HepG2 (cell line): ENCODE measurements at regions not wholly inside any gene's neighbourhood (a gene's known extent, or its start where the extent isn't known, plus 50 kb on each side); places are given as distances from the start of the nearest gene placed in this dataset.

Experiments
- ATAC-seq: fragments of 200-7000 bp; cut with Tn5 transposase; 3 replicates; pipeline ENCODE4 v1.9.1; 2020; ENCODE audit warnings: mild to moderate bottlenecking, moderate library complexity
- BruUV-seq: library from RNA; stranded (reverse); fragments of 400-500 nt; replicated peaks from 2 replicates; lab custom pipeline; 2021; lab: Mats Ljungman, UMichigan
- CTCF ChIA-PET: fragments of 300-600 bp; formaldehyde crosslinking; extraction: SDS; loops from one replicate; lab custom pipeline; 2021; ENCODE audit warnings: low total read pairs, inconsistent platforms, low intra/inter-chr PET ratio; lab: Yijun Ruan, JAX
- POLR2A ChIA-PET: fragments of 350-600 bp; sonication (Branson Sonifier 250); formaldehyde crosslinking; loops from one replicate; lab custom pipeline; 2020; ENCODE audit warnings: antibody characterized with exemption, inconsistent platforms; lab: Yijun Ruan, JAX
- DNase-seq: peaks from one replicate; pipeline ENCODE4 v3.0.0-alpha.2; 2015; ENCODE audit warnings: low spot score
- FAIRE-seq: peaks from 3 replicates; lab custom pipeline; 2011; peaks lifted over from hg19 to GRCh38; lab: Jason Lieb, UNC
- H2AFZ ChIP-seq: one replicate; pipeline ENCODE4 v1.6.1; 2011; ENCODE audit warnings: low read length, inconsistent platforms
- H3K27ac ChIP-seq: fragments of 300-600 bp; 3 replicates; pipeline ENCODE4 v1.8.0; 2011; ENCODE audit warnings: mixed run types, mild to moderate bottlenecking, mixed read lengths, low read length, inconsistent platforms; ENCODE audit not compliant: insufficient read depth; ENCODE audit errors: extremely low read length
- H3K27me3 ChIP-seq, 2 experiments: fragments of 200-600 bp in 1 of 2; 2 replicates in 1 of 2; 3 replicates in 1 of 2; pipeline versions ENCODE4 v1.6.0 to v1.8.0; 2011; ENCODE audit warnings: low read length in 2 of 2, mild to moderate bottlenecking in 2 of 2, moderate library complexity in 2 of 2, inconsistent platforms in 1 of 2; ENCODE audit not compliant: insufficient read depth in 2 of 2, control insufficient read depth in 1 of 2
- H3K36me3 ChIP-seq, 2 experiments: fragments of 200-600 bp in 1 of 2; replicated peaks in 1 of 2; 2 replicates in 1 of 2; 3 replicates in 1 of 2; pipeline versions ENCODE4 v1.5.1 to v1.8.0; 2011; ENCODE audit warnings: low read length in 2 of 2, inconsistent platforms in 1 of 2; ENCODE audit not compliant: insufficient read depth in 2 of 2, control insufficient read depth in 1 of 2
- H3K4me1 ChIP-seq: 2 replicates; pipeline ENCODE4 v1.5.1; 2012; ENCODE audit warnings: low read length, inconsistent platforms; ENCODE audit not compliant: insufficient read depth
- H3K4me2 ChIP-seq: 2 replicates; pipeline ENCODE4 v1.6.0; 2011; ENCODE audit warnings: low read depth, low read length, inconsistent platforms
- H3K4me3 ChIP-seq, 3 experiments: fragments of 200-600 bp in 1 of 3; sonication (generic), shearing (Covaris generic) in 1 of 3; replicated peaks in 1 of 3; 2 replicates each; pipeline ENCODE4 v1.5.1; 2011 to 2016; ENCODE audit warnings: low read length in 3 of 3, inconsistent platforms in 2 of 3, low read depth in 2 of 3, mild to moderate bottlenecking in 2 of 3, control low read depth in 1 of 3, mixed read lengths in 1 of 3; ENCODE audit not compliant: insufficient read depth in 1 of 3
- H3K79me2 ChIP-seq: one replicate; pipeline ENCODE4 v1.6.1; 2011; ENCODE audit warnings: low read length, inconsistent platforms; ENCODE audit not compliant: insufficient read depth
- H3K9ac ChIP-seq: 2 replicates; pipeline ENCODE4 v1.6.0; 2011; ENCODE audit warnings: mild to moderate bottlenecking, low read depth, low read length, inconsistent platforms; ENCODE audit not compliant: insufficient read depth
- H3K9me3 ChIP-seq: 2 replicates; pipeline ENCODE4 v1.5.1; 2012; ENCODE audit warnings: mild to moderate bottlenecking, low read length
- H4K20me1 ChIP-seq: 2 replicates; pipeline ENCODE4 v1.6.0; 2011; ENCODE audit warnings: inconsistent platforms, mild to moderate bottlenecking, low read length, moderate library complexity; ENCODE audit not compliant: insufficient read depth
- CCAR2 ChIP-seq: fragments of 200-400 bp; formaldehyde crosslinking; optimal IDR thresholded peaks from 2 replicates; pipeline ENCODE3; 2018; ENCODE audit warnings: low read depth, mild to moderate bottlenecking, low read length, moderate library complexity
- DMAP1 ChIP-seq: IDR thresholded peaks from 2 replicates; pipeline ENCODE4 v1.6.1; 2016
- DPF2 ChIP-seq: sonication (generic); formaldehyde crosslinking; IDR thresholded peaks from 2 replicates; pipeline ENCODE4 v1.4.0; 2020; ENCODE audit warnings: mild to moderate bottlenecking, low read depth, missing genetic modification reagents, borderline replicate concordance
- HHEX ChIP-seq: IDR thresholded peaks from 2 replicates; pipeline ENCODE4 v1.6.1; 2016; ENCODE audit warnings: control low read depth
- IKZF1 ChIP-seq: fragments of 450-650 bp; IDR thresholded peaks from 2 replicates; pipeline ENCODE4 v1.7.1; 2016
- MYC ChIP-seq: sonication (generic); formaldehyde crosslinking; IDR thresholded peaks from 2 replicates; pipeline ENCODE4 v1.9.0; 2021; ENCODE audit warnings: missing genetic modification reagents, borderline replicate concordance
- SNAI1 ChIP-seq: sonication (generic); formaldehyde crosslinking; IDR thresholded peaks from 2 replicates; pipeline ENCODE4 v1.5.0; 2020; ENCODE audit warnings: mild to moderate bottlenecking, missing genetic modification reagents, borderline replicate concordance
- SPEN ChIP-seq: sonication (generic); formaldehyde crosslinking; IDR thresholded peaks from 2 replicates; pipeline ENCODE4 v1.5.1; 2020; ENCODE audit warnings: low read depth, mild to moderate bottlenecking, missing genetic modification reagents
- TCF7L2 ChIP-seq: IDR thresholded peaks from 2 replicates; pipeline ENCODE4 v1.6.1; 2011; ENCODE audit warnings: mild to moderate bottlenecking, low read depth, low read length, moderate library complexity
- ZFX ChIP-seq: sonication (generic); formaldehyde crosslinking; IDR thresholded peaks from 2 replicates; pipeline ENCODE4 v1.4.0; 2020; ENCODE audit warnings: mild to moderate bottlenecking, low read depth, missing genetic modification reagents, moderate library complexity
- ZNF207 ChIP-seq: fragments of 450-650 bp; IDR thresholded peaks from 2 replicates; pipeline ENCODE4 v1.6.1; 2016; ENCODE audit warnings: antibody characterized with exemption, borderline replicate concordance
- ZNF260 ChIP-seq: sonication (generic); formaldehyde crosslinking; IDR thresholded peaks from 2 replicates; pipeline ENCODE4 v1.4.0; 2020; ENCODE audit warnings: missing genetic modification reagents, low read depth, mild to moderate bottlenecking, borderline replicate concordance
- ZNF572 ChIP-seq: sonication (generic); formaldehyde crosslinking; IDR thresholded peaks from 2 replicates; pipeline ENCODE4 v1.5.1; 2020; ENCODE audit warnings: mild to moderate bottlenecking, missing genetic modification reagents
- ZNF660 ChIP-seq: sonication (generic); formaldehyde crosslinking; IDR thresholded peaks from 2 replicates; pipeline ENCODE4 v1.5.1; 2020; ENCODE audit warnings: mild to moderate bottlenecking, low read depth, missing genetic modification reagents, borderline replicate concordance
- ZNF879 ChIP-seq: sonication (generic); formaldehyde crosslinking; IDR thresholded peaks from 2 replicates; pipeline ENCODE4 v1.8.1; 2023; ENCODE audit warnings: missing genetic modification reagents
- WGBS: methylation state at CpG from one replicate; pipeline ENCODE4 v1.1.6; 2017; ENCODE audit warnings: low lambda C conversion rate; 5-methylcytosine and 5-hydroxymethylcytosine counted together
- in situ Hi-C: cut with HindIII; loops from 2 replicates; pipeline ENCODE4 v1.10.0; 2017; ENCODE audit warnings: low pct_unique_long_range_greater_than_20kb; ENCODE audit not compliant: extremely low pct_ligation_motif_present
- intact Hi-C: fragments of 100-400 bp; cut with micrococcal nuclease; formaldehyde crosslinking; loops from one replicate; pipeline ENCODE4 v1.10.0; 2022; ENCODE audit not compliant: unreplicated experiment
- TF ChIP-seq, protein P1 (sequence below): sonication (generic); formaldehyde crosslinking; IDR thresholded peaks from 2 replicates; pipeline ENCODE4; 2020; ENCODE audit warnings: missing genetic modification reagents, mild to moderate bottlenecking, borderline replicate concordance
- TF ChIP-seq, protein P2 (sequence below): sonication (generic); formaldehyde crosslinking; conservative IDR thresholded peaks from 2 replicates; pipeline ENCODE4 v1.4.0; 2020; ENCODE audit warnings: missing genetic modification reagents

DNA sequence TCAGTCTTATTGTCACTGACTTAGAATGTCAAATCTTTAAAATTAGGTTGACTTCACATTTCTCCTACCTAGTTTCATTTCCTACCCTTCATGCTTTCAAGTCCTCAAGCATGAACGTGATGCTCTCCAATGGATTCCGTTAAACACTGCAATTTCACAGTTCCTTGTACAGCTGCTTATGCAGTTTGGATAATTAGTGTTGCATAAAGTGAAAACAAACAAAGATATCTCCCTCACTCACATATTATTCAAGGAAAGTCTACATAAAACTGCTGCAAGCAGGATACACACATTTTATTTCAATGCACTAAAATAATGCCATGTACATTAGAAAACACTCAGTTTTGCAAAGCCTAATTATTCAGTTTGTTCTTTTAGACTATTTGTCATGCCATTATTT is 214.0 kb downstream of the CRPPA start:
- ATAC-seq (no peak), DNase-seq (no peak), FAIRE-seq (no peak)
- BruUV-seq, result no TSS peak
- Histone ChIP-seq H3K27me3 (no peaks in the 10 kb centered on the region), H3K9ac (no peak overlapping the region), H4K20me1 (no peaks in the 10 kb centered on the region), H3K36me3 (no peaks in the 10 kb centered on the region), H3K4me2 (no peak overlapping the region), H3K79me2 (no peaks in the 10 kb centered on the region), H3K4me1 (no peaks in the 10 kb centered on the region), H3K27ac (no peak overlapping the region), H3K9me3 (no peaks in the 10 kb centered on the region), H3K4me3 (no peak overlapping the region), H2AFZ (no peak overlapping the region)
- TF ChIP-seq ZNF207, result no peak
- TF ChIP-seq TCF7L2, result no peak
- TF ChIP-seq ZNF572 (CRISPR knock-in tag), result no peak
- TF ChIP-seq ZNF660, result no peak
- TF ChIP-seq HHEX, result no peak
- no peak for TF ChIP-seq ZFX
- no peak for TF ChIP-seq CCAR2
- in situ Hi-C loops (no loop called here), intact Hi-C loops (no loop called here)
- CTCF ChIA-PET, result no interaction called here
- POLR2A ChIA-PET, result no interaction called here
- WGBS, result 19% methylated on average over 2 of the region's 2 CpGs

DNA sequence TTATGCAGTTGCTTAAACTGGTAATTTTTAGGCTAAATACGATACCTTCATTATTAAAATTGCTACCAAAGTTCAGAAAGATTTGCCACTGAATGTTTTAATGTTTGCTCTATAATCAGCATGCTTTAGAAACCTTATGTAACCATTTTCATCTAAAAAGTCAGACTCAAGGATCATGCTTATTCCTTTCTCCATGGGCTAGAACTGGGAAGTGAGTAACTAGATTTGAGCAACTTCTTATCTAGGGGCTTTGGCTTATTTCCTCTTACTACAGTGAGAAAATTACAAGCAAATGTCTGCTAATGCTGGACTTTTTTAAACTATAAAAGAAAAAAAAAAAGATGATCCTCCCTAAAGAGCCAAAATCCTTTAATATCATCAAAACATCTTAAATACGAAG is 215.9 kb downstream of the CRPPA start:
- Histone ChIP-seq H4K20me1 (no peaks in the 10 kb centered on the region), H3K36me3 (no peaks in the 10 kb centered on the region), H3K4me1 (no peaks in the 10 kb centered on the region), H2AFZ (no peak overlapping the region), H3K9ac (no peak overlapping the region), H3K4me2 (no peak overlapping the region), H3K27me3 (no peaks in the 10 kb centered on the region), H3K79me2 (no peaks in the 10 kb centered on the region), H3K4me3 (no peak overlapping the region), H3K27ac (no peak overlapping the region), H3K9me3 (no peaks in the 10 kb centered on the region)
- ChIA-PET CTCF (no interaction called here), POLR2A (no interaction called here)
- DNase-seq (no peak), ATAC-seq (no peak), FAIRE-seq (no peak)
- 5% methylated on average over 2 of the region's 2 CpGs for WGBS
- intact Hi-C loops (no loop called here), in situ Hi-C loops (no loop called here)
- no TSS peak for BruUV-seq
- TF ChIP-seq, protein P1, sequence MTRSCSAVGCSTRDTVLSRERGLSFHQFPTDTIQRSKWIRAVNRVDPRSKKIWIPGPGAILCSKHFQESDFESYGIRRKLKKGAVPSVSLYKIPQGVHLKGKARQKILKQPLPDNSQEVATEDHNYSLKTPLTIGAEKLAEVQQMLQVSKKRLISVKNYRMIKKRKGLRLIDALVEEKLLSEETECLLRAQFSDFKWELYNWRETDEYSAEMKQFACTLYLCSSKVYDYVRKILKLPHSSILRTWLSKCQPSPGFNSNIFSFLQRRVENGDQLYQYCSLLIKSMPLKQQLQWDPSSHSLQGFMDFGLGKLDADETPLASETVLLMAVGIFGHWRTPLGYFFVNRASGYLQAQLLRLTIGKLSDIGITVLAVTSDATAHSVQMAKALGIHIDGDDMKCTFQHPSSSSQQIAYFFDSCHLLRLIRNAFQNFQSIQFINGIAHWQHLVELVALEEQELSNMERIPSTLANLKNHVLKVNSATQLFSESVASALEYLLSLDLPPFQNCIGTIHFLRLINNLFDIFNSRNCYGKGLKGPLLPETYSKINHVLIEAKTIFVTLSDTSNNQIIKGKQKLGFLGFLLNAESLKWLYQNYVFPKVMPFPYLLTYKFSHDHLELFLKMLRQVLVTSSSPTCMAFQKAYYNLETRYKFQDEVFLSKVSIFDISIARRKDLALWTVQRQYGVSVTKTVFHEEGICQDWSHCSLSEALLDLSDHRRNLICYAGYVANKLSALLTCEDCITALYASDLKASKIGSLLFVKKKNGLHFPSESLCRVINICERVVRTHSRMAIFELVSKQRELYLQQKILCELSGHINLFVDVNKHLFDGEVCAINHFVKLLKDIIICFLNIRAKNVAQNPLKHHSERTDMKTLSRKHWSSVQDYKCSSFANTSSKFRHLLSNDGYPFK (CRISPR knock-in tag), result no peak
- TF ChIP-seq SPEN (CRISPR knock-in tag), result no peak
- no peak for TF ChIP-seq DPF2 (CRISPR knock-in tag)
- TF ChIP-seq ZNF260 (CRISPR knock-in tag), result no peak
- TF ChIP-seq, protein P2, sequence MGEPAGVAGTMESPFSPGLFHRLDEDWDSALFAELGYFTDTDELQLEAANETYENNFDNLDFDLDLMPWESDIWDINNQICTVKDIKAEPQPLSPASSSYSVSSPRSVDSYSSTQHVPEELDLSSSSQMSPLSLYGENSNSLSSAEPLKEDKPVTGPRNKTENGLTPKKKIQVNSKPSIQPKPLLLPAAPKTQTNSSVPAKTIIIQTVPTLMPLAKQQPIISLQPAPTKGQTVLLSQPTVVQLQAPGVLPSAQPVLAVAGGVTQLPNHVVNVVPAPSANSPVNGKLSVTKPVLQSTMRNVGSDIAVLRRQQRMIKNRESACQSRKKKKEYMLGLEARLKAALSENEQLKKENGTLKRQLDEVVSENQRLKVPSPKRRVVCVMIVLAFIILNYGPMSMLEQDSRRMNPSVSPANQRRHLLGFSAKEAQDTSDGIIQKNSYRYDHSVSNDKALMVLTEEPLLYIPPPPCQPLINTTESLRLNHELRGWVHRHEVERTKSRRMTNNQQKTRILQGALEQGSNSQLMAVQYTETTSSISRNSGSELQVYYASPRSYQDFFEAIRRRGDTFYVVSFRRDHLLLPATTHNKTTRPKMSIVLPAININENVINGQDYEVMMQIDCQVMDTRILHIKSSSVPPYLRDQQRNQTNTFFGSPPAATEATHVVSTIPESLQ (CRISPR knock-in tag), result no peak
- TF ChIP-seq MYC, result no peak
- no peak for TF ChIP-seq SNAI1
- TF ChIP-seq ZNF879 (CRISPR knock-in tag), result no peak
- no peak for TF ChIP-seq DMAP1
- TF ChIP-seq IKZF1, result no peak
